HG02678 (cell line): ENCODE measurements at regions not wholly inside any gene's neighbourhood (a gene's known extent, or its start where the extent isn't known, plus 50 kb on each side); places are given as distances from the start of the nearest gene placed in this dataset.

Source experiments
- ATAC-seq: cut with Tn5 transposase; IDR thresholded peaks from one replicate; pipeline ENCODE4 v1.9.1; 2021; ENCODE audit warnings: mild to moderate bottlenecking, moderate library complexity; ENCODE audit not compliant: unreplicated experiment

DNA sequence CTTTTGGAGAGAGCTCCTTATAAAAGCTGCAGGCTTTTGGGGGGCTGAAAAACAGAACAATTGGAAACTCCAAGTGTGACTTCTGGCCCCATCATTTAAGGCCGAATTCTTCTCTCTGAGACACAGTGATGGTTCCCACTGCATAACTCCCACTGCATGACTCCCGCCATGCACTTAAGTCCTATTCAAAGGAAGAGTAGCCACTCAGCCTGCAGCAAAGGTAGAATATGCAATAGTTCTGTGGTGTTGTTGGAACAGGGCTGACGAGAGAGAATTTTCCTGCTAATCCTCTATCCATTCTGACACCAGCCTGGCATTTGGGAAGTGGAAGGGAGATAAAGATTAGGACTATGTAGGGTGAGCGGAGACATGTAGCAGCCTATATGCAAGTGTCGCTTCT, 185.6 kb upstream of the ZNF462 start:
- ATAC-seq, result no peak

DNA sequence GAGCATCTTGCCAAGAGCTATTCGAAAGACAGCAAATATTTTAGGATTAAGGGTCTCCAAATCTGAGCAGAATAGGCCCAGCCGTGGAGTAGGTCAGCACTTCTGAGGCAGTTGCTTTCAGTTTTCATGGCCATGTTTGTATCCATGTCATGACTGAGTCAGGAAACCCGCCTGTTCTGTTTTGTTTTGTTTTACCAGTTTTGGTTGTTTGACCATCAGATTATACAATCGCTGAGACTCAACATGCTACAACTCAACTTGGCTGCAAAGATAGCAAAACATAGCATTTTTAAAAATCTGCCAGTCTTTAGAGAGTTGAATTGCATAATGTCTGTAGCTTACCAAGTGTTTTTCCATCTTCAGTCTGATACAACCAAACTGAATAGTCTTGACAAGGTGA, 185.1 kb upstream of the ZNF462 start:
- no peak for ATAC-seq

DNA sequence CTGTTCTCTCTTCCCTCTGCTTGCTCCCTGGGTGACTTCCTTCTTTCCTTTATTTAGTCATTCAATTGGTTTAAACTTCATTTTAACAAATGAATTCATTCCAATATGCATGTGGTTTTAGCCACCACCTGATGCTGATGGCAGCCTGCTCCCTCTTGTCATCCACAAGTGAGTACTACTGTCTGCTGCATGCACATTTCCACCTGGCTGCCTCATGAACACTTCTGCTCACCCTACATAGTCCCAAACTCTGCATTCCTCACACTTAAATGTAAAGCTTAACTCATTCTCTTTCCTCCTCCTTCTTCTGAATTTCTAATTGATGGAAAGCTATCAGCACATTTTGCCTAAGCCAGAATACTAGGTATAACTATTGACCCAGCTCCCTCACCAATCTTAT, 184.7 kb upstream of the ZNF462 start:
- ATAC-seq, result no peak

DNA sequence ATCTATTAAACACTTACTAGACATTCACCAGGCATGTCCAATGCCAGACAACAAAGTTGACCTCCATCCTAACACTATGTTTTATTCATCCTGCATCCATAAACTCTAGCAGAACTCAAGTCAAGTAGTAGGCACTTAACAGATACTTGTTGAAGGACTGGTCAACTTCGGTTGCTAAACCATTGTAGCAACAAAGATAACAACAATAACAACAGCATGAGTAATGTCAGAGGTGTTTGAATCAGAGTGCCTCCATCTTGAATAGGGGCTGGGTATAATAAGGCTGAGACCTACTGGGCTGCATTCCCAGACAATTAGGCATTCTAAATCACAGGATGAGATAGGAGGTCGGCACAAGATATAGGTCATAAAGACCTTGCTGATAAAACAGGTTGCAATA, 180.5 kb upstream of the ZNF462 start:
- ATAC-seq, result no peak

DNA sequence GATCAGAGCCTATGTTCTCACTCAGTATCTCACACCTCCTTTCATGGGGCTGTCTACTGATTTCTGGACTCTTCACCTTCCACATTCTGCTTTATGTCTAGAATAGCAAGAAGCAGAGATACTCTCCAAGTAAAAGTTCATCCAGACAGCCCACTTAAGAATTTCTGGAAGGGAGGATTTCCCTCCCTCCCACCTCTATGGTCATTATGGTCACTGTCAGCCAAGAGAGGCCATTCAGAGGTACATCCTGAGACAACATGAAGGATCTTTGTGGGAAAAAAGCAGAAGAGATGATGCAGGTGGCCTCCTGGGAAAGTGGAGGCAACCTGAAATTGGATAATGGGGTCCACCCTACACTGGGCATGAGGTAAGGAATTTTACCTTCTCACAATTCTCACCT, 179.5 kb upstream of the ZNF462 start:
- no peak for ATAC-seq

DNA sequence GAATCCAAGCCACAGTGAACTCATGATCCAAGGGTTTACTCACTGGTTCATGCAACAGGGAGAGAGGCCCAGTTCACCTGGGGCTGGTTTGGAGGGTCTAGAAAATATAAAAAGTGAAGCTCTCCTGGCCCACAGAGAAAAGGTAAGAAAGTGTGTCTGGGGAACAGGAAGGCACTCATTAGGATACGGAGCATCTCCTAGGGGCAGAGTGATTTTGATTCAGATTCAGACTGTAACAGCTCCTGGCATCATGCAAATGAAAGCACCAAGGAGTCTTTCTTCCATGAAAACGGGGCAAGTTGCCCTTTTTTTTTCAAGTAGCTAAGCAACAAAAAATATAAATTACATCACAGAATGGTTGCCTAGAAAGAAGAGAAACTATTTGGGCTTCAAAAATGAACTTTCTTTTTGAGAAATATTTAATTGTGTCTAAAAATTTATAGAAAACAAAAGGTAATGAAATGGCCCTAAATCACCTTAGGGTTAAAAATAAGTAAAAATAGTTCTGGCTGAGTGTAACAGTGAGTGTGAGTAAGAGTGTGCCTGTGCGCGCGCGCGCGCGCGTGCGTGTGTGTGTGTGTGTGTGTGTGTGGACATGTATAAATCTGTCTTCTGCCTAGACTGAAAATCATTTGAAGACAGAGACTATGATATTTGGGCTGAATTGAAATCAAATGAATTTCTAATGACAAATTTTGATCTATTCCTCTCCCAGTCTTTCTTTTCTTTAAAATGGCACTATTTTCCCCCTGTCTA, 177.8 kb upstream of the ZNF462 start:
- ATAC-seq, result no peak

DNA sequence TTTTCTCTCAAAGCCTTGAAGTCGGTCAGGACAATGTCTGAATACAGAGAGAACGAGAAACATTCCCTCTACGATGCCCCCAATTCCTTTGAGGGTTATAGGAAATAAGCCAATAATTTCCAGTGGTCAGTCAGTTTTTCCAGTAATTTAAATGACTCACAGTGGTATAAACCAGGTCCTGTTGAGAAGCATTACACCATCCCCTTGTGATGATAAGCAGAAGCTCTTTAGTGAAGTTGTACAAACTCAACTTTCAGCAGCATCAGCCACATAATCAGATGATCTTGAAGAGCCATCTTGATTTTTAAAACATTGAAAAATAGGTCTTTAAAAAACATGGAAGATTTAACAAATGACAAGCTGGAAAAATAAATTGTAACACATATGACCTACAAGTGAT, 173.9 kb upstream of the ZNF462 start:
- ATAC-seq, result no peak

DNA sequence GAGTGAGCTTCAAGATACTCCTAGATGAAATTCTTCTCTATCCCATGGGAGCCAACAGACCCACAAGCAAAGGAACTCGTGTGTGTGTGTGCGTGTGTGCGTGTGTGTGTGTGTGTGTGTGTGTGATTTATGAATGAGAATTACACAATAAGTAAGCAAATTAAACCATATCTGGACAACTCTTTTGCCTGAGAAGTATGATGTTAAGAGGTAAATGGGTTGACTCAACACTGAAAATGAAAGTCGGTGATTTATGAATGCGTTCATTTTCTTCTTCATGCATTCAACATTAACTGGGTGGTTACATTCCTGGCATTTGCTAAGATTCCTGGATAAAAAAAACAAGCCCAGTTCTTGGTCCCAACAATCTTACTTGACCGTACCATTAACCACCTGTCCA, 171.3 kb upstream of the ZNF462 start:
- no peak for ATAC-seq

DNA sequence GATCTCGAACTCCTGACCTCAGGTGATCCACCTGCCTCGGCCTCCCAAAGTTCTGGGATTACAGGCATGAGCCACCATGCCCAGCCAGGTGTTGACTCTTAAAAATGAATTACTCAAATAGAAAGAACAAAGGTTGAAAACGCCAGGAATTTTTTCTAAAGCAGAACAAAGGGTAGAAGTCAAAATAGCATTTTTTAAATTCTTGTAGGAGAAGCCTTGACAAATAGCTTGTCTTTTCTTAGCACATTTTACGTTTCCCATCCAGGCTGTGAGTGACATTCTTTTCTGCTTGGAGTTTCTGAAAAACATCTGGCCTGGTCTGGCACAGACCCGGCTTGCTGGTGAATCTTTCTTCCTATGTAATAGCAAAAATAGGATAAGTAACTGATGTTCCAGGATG, 169.4 kb upstream of the ZNF462 start:
- no peak for ATAC-seq

DNA sequence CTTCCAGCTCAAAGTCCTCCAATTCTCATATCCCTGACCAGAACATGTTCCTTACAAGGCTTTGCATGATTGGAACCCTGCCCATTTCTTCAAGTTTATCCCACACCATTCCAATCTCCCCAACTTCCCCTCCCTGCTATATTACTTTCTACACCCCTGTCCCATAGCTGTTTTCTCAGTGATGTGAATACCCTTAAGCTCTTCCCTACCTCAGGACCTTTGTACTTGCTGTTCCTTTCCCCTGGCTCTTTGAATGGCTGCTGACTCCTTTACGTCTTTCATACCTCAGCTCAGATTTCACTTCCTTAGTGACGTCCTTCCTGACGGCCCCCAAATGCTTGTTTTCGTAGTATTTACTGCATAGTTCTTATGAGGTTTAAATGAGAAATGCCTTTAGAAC, 166.2 kb upstream of the ZNF462 start:
- ATAC-seq, result no peak

DNA sequence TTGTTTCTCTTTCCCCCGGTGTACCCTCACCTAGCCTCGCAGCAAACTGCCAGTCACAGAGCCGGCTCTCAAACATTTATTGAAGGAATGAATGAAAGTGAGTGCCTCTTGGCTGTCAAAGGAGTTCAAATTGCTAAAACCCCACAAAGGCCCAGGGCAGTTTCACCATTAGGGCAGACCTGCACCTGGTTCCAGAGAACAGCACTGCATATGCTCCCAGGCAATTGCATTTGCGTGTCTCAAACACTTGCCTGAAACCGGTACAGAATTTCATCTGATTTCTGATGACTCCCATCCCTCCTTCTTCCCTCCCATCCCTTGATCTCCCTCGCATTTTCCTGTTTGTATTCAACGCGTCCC, 165.6 kb upstream of the ZNF462 start:
- ATAC-seq, result no peak

DNA sequence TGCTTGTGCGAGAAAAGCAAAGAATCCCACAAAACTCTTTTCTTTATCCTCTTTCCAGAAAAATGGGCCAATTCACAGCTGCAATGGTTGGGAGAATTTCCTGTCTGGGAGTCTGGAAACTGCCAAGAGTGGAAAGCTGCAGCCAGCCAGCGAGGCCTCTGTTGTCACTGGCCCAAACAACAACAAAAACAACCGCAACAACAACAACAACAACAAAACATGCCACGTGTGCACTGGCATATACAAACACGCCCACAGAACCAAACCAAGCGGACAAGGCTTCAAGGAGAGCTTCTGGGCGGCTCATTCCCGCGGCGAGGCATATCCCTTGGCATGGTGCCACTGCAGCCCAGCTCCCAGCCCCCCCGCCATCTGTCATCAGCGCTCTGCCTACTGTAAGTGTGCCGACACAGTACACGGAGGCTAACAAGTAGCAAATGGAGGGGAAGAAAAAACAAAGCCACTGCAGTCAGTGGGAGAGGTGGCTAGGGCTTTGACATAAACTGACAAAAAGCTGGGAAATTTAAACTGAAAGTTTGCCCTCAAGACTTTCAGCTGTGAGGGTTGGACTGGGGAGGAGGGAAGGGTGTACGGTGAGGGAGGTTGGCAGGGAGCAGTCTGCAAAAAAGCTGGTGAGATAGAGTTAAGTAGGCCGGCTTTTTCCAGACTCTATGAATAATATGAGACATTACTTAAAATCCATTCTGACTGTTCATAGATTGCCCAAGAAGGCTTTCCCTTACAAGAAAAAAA, 165.0 kb upstream of the ZNF462 start:
- ATAC-seq, result no peak

DNA sequence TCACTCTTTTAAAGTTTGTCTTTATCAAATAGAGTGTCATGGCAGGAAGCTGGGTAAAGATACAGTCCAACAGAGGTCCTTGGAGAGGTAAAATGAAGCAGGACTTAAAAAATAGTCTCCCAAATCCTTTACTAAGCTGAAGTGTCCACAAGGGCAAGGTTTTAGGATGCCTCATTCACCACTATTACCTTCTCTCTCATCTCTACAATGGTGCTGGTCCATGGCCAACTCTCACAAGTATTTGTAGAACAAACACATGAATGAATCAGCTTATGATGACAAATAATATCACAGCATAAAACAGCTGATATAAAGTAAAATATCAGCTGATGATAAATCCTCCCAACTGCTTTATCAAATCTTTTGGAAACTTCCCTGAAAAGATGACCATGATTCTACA, 162.3 kb upstream of the ZNF462 start:
- no peak for ATAC-seq

DNA sequence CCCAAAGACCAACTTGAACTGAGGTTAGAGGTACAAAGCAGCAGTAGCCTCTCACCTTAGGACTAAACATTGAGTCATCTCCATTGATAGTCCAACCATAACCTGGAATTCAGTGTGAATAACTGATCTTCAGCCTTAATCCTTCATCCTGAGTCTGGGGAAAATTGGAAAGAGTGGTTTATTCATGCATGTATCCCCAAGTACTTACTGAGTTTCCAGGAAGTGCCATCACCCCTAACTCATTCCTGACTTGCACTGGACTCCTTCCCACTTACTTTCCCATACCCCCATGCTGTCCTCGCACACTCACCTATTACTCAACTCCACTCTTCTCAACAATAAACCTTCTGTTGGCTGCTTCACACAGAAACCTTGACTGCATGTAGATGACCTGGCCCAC, 161.4 kb upstream of the ZNF462 start:
- no peak for ATAC-seq

DNA sequence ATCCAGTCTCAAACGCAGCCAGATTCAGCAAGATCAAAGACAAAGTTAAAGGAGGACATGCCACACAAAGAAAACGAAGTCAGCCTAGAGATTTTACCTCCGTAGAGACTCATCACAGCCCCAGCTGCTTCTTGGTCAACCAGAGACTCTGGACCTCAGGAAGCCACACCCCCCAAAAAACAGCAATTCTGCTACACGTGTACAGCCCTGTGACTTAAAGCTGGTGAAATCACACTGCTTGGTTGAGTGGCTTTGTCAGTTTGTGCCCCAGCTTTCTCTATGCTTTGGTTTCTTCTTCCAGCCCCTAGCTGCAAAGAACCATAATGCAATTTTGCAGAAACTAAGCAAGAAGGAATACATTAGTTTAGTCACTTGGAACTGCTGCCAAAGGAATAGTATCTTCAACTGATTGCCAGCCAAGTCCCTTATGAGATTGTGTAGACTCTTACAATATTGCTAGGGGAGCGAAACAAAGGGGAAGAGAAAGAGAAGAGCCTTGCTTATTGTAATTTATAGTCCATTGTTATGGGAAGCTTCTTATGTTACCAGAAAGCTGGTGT, 158.8 kb upstream of the ZNF462 start:
- no peak for ATAC-seq

DNA sequence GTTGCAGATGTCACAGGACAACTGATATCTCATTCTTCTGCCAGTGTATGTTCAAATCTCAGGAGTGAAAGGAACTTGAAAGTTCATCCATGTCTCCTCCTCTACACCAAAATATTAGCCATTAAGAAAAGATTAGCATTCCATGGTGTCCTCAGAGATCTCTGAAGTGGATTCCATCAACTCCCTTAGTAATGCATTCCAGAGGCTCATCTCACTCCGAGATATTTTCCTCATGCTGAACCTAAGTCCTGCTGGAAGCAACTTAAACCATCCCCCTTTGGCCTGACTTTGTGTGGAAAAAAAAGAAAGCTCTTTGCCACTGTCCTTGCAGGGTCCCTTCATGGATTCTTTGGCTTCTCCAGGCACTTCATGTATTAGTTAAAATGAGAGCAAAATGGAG, 155.7 kb upstream of the ZNF462 start:
- no peak for ATAC-seq

DNA sequence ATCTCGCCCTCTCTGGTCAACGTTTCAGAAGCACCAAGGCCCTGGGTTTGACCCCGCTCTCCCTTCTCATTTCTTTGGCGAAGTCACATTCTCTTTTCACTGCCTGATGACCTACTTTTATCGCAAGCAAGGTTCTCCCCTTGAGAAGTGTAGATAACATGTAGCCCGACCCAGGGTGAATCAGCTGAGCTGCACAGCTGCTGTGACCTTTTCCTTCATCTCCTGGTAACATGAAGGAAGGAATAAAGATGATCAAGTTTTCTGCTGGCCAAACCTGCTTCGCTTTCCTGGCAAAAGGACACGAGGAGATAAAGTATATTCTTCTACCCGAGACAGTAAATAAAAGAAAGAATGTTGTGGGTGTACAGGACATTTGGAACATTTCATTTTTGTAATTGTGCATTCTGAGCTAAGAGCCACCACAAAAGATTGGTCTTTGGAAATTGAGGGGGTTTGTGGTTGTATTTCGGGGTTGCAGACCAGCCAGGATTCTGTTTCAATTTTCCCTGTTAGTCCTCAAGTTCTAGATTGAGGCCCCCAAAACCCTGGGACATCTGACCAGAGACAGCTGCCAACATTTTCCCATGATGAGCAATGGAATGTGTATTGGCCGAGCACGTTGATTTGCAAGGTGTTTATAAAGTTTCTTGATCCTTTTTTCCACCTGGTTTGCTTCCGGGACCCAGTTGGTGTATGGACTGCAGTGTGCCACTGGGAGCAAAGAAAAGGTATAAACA, 155.1 kb upstream of the ZNF462 start:
- ATAC-seq, result no peak

DNA sequence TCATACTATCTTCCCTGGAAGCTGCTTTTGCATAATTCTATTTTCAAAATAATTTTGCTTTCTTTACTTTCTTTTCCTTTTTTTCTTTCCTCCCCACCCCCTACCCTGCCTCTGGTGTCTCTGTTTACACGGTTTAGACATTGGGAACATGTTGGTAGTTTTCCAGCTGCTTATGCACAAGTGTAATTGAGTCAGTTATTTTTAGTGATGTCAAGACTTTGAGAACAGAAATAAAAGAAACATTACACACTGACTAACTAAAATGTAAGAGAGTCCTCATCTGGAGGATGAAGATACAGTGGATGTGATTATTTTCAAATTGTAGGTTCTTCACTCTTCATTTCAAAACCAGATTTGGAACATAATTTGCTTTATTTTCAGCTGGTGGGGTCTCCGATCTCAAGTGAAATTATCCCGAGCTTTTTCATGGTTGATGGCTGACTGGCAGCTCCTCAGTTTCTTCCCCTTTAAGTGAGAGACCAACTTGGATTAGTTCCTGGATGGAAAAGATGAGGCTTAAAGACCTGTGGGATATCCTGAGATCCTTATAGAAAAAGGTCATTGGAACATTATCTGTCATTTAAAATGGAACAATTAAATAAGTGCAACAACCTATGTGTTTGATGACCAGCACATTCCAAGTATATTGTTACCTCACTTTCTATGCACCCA, 154.4 kb upstream of the ZNF462 start:
- no peak for ATAC-seq

DNA sequence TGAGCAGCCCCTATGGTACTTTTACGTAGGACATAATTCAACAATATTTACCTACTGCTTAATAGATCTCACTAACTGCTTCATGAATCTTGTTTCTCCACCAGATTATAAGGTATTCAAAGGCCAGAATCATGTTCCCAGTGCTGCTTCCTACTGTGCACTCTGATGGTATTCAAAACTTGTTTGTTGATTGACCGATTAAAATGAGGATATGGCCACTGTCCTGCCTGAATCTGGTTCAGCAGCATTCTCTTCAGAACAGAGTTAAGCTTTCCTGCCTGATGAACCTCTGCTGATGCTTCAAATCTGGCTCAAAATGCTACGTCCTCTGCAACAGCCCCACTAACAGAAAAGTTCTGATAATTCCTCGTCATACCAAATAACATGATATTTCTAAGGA, 150.7 kb upstream of the ZNF462 start:
- no peak for ATAC-seq

DNA sequence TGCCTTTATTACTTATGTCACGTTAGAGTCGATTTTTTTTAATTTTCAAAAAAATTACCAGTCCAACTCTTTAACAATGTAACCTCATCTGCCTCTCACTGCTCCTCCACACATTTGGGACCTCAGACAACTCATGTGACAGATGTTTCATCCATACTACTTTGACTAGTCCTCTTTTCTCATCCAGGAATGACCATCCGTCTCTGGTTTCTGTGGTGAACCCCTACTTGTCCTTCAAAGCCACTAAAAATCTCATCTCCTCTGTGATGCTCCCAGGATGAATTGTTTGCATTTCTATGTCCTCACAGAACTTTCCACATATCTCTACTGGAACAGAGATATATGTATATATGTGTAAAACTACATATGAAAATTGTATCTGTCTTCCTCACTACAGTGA, 149.8 kb upstream of the ZNF462 start:
- no peak for ATAC-seq

DNA sequence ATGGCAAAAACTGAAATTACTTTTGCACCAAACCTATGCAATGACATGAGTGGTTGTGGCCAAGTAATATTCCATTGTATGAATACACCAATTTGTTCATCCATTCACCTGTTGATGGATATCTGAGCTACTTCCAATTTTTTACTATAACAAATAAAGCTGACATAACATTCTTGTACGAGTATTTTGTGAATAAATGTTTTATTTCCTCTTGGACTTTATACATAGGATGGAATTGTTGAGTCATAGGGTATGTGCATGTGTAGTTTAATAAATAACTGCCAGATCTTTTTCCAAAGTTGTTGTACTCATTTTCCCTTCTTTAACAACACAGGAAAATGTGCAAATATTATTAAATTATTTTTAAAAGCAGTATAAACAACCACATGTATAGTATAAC, 146.1 kb upstream of the ZNF462 start:
- ATAC-seq, result no peak
